GM12892 (cell line): ENCODE measurements at regions not wholly inside any gene's neighbourhood (a gene's known extent, or its start where the extent isn't known, plus 50 kb on each side); places are given as distances from the start of the nearest gene placed in this dataset.

Source experiments
- POLR2A ChIP-seq: IDR thresholded peaks from 2 replicates; pipeline ENCODE4 v1.6.1; 2011; ENCODE audit warnings: low read depth, low read length, control low read depth
- POLR2AphosphoS5 ChIP-seq: IDR thresholded peaks from 2 replicates; pipeline ENCODE4 v1.6.1; 2011; ENCODE audit warnings: low read depth, low read length, control low read depth
- TAF1 ChIP-seq: IDR thresholded peaks from 2 replicates; pipeline ENCODE4 v1.6.1; 2011; ENCODE audit warnings: low read depth, mild to moderate bottlenecking, control low read depth, low read length, borderline replicate concordance

- TF ChIP-seq POLR2A (no peak), TAF1 (no peak), POLR2AphosphoS5 (no peak)
Observed at GRCh38 chr5:133843911-133844310, 124.5 kb downstream of the C5orf15 start.
